ENCODE measurements at regions not wholly inside any gene's neighbourhood (a gene's known extent, or its start where the extent isn't known, plus 50 kb on each side); places are given as distances from the start of the nearest gene placed in this dataset.
"Not testable (repeated sequence)": the region's sequence is repeated elsewhere in the genome, so short reads cannot be mapped to it uniquely, and the experiment has no call there.

GRCh38 chr1:204782118-204782700 lies 88.5 kb upstream of the NFASC start:
- no peak for DNase-seq

- DNase-seq: not testable (repeated sequence)
These were observed 85.6 kb upstream of the NFASC start for GRCh38 chr1:204785023-204785422.

- DNase-seq: no peak
These were observed 82.2 kb upstream of the NFASC start for GRCh38 chr1:204788470-204788869.

GRCh38 chr1:204791453-204792353 lies 79.0 kb upstream of the NFASC start:
- peak; percentile 70 for DNase-seq

- DNase-seq: no peak
These were observed 78.3 kb upstream of the NFASC start for GRCh38 chr1:204792354-204792692.

- no peak for DNase-seq
These were observed 77.3 kb upstream of the NFASC start for GRCh38 chr1:204793259-204793914.

GRCh38 chr1:204796886-204797285 lies 73.8 kb upstream of the NFASC start:
- not testable (repeated sequence) for DNase-seq

- no peak for DNase-seq
These were observed 73.3 kb upstream of the NFASC start for GRCh38 chr1:204797401-204797800.

- DNase-seq: no peak
These were observed 71.0 kb upstream of the NFASC start for GRCh38 chr1:204799630-204800029.

GRCh38 chr1:204801211-204801610 lies 69.5 kb upstream of the NFASC start:
- no peak for DNase-seq

GRCh38 chr1:204802401-204803175 lies 68.1 kb upstream of the NFASC start:
- DNase-seq: no peak

- DNase-seq: no peak
These were observed 67.1 kb upstream of the NFASC start for GRCh38 chr1:204803607-204804006.

GRCh38 chr1:204806943-204807687 lies 63.5 kb upstream of the NFASC start:
- DNase-seq: peak; percentile 75

GRCh38 chr1:204809488-204809887 lies 61.2 kb upstream of the NFASC start:
- DNase-seq: no peak

GRCh38 chr1:204812842-204813241 lies 57.8 kb upstream of the NFASC start:
- no peak for DNase-seq

GRCh38 chr1:204813522-204813921 lies 57.1 kb upstream of the NFASC start:
- DNase-seq: no peak

- DNase-seq: no peak
These were observed 56.3 kb upstream of the NFASC start for GRCh38 chr1:204814166-204814884.

- DNase-seq: no peak
These were observed 53.3 kb upstream of the NFASC start for GRCh38 chr1:204817341-204817740.

GRCh38 chr1:204818998-204819397 lies 51.7 kb upstream of the NFASC start:
- no peak for DNase-seq

GRCh38 chr1:204819495-204819894 lies 51.2 kb upstream of the NFASC start:
- DNase-seq: no peak

All from CD4-positive, alpha-beta T cell treated with Interleukin-4 for 4 hours (primary cell).